SKM-1 treated with dmso at 0.1 percent for 144 hours (cell line): ENCODE measurements at regions not wholly inside any gene's neighbourhood (a gene's known extent, or its start where the extent isn't known, plus 50 kb on each side); places are given as distances from the start of the nearest gene placed in this dataset.
"Not testable (repeated sequence)": the region's sequence is repeated elsewhere in the genome, so short reads cannot be mapped to it uniquely, and the experiment has no call there.

Experiments used
- DNase-seq: peaks from one replicate; lab custom pipeline; 2025; ENCODE audit not compliant: unreplicated experiment; lab: John Stamatoyannopoulos, UW

GRCh38 chr2:2731101-2731815 is 400.2 kb upstream of the MYT1L start:
- DNase-seq: no peak

- DNase-seq: no peak
These were observed 399.3 kb upstream of the MYT1L start for GRCh38 chr2:2730301-2730833.

GRCh38 chr2:2729246-2729645 is 398.2 kb upstream of the MYT1L start:
- DNase-seq: no peak

- no peak for DNase-seq
These were observed 397.6 kb upstream of the MYT1L start for GRCh38 chr2:2728635-2729034.

- no peak for DNase-seq
These were observed 396.9 kb upstream of the MYT1L start for GRCh38 chr2:2727876-2728511.

GRCh38 chr2:2726163-2726562 is 395.1 kb upstream of the MYT1L start:
- DNase-seq: no peak

- DNase-seq: no peak
These were observed 392.0 kb upstream of the MYT1L start for GRCh38 chr2:2723064-2723463.

- no peak for DNase-seq
These were observed 390.3 kb upstream of the MYT1L start for GRCh38 chr2:2721296-2721835.

GRCh38 chr2:2720806-2721205 is 389.7 kb upstream of the MYT1L start:
- DNase-seq: not testable (repeated sequence)

GRCh38 chr2:2720351-2720750 is 389.3 kb upstream of the MYT1L start:
- DNase-seq: no peak

- no peak for DNase-seq
These were observed 388.7 kb upstream of the MYT1L start for GRCh38 chr2:2719781-2720180.

GRCh38 chr2:2719015-2719414 is 387.9 kb upstream of the MYT1L start:
- no peak for DNase-seq

GRCh38 chr2:2717406-2717805 is 386.3 kb upstream of the MYT1L start:
- no peak for DNase-seq

- no peak for DNase-seq
These were observed 385.7 kb upstream of the MYT1L start for GRCh38 chr2:2716771-2717170.

GRCh38 chr2:2715036-2715818 is 384.2 kb upstream of the MYT1L start:
- DNase-seq: no peak

- peak; percentile 47 for DNase-seq
These were observed 383.3 kb upstream of the MYT1L start for GRCh38 chr2:2714408-2714807.

- DNase-seq: no peak
These were observed 378.3 kb upstream of the MYT1L start for GRCh38 chr2:2709431-2709770.

GRCh38 chr2:2708575-2709430 is 377.7 kb upstream of the MYT1L start:
- no peak for DNase-seq

- DNase-seq: no peak
These were observed 376.3 kb upstream of the MYT1L start for GRCh38 chr2:2707206-2707991.

- no peak for DNase-seq
These were observed 375.2 kb upstream of the MYT1L start for GRCh38 chr2:2706306-2706705.
